SIG-M5 treated with dmso at 0.1 percent for 504 hours (cell line): ENCODE measurements at regions not wholly inside any gene's neighbourhood (a gene's known extent, or its start where the extent isn't known, plus 50 kb on each side); places are given as distances from the start of the nearest gene placed in this dataset.

Experiments used
- DNase-seq: peaks from one replicate; lab custom pipeline; 2025; ENCODE audit not compliant: unreplicated experiment; lab: John Stamatoyannopoulos, UW

GRCh38 chr21:19914028-19914427 is 1084.2 kb upstream of the NCAM2 start:
- DNase-seq = no peak

GRCh38 chr21:19921211-19921610 is 1077.0 kb upstream of the NCAM2 start:
- no peak for DNase-seq

GRCh38 chr21:19922122-19922521 is 1076.1 kb upstream of the NCAM2 start:
- no peak for DNase-seq

- no peak for DNase-seq
Measured at GRCh38 chr21:19935467-19935866, 1062.7 kb upstream of the NCAM2 start.

- DNase-seq = no peak
Measured at GRCh38 chr21:19937619-19938018, 1060.6 kb upstream of the NCAM2 start.

- no peak for DNase-seq
Measured at GRCh38 chr21:19941626-19942025, 1056.6 kb upstream of the NCAM2 start.

GRCh38 chr21:19950347-19950746 is 1047.9 kb upstream of the NCAM2 start:
- DNase-seq = no peak

GRCh38 chr21:19969156-19969555 is 1029.1 kb upstream of the NCAM2 start:
- DNase-seq = no peak

- DNase-seq = no peak
Measured at GRCh38 chr21:19981938-19982337, 1016.3 kb upstream of the NCAM2 start.

- DNase-seq = no peak
Measured at GRCh38 chr21:19986396-19986795, 1011.8 kb upstream of the NCAM2 start.

- no peak for DNase-seq
Measured at GRCh38 chr21:19987671-19988070, 1010.5 kb upstream of the NCAM2 start.

- no peak for DNase-seq
Measured at GRCh38 chr21:19992540-19992939, 1005.7 kb upstream of the NCAM2 start.

GRCh38 chr21:19993268-19993667 is 1004.9 kb upstream of the NCAM2 start:
- DNase-seq = no peak

GRCh38 chr21:19995253-19995652 is 1003.0 kb upstream of the NCAM2 start:
- DNase-seq = no peak

- DNase-seq = no peak
Measured at GRCh38 chr21:19998453-19998852, 999.8 kb upstream of the NCAM2 start.

- peak; percentile 87 for DNase-seq
Measured at GRCh38 chr21:19999369-20000272, 998.6 kb upstream of the NCAM2 start.

- DNase-seq = no peak
Measured at GRCh38 chr21:20004367-20004766, 993.8 kb upstream of the NCAM2 start.

- DNase-seq = no peak
Measured at GRCh38 chr21:20010691-20011200, 987.5 kb upstream of the NCAM2 start.

- DNase-seq = no peak
Measured at GRCh38 chr21:20013851-20014250, 984.4 kb upstream of the NCAM2 start.

GRCh38 chr21:20016435-20017005 is 981.7 kb upstream of the NCAM2 start:
- no peak for DNase-seq

- DNase-seq = no peak
Measured at GRCh38 chr21:20020026-20020425, 978.2 kb upstream of the NCAM2 start.

GRCh38 chr21:20023193-20023592 is 975.0 kb upstream of the NCAM2 start:
- DNase-seq = no peak
